GM13976 (cell line): ENCODE measurements at regions not wholly inside any gene's neighbourhood (a gene's known extent, or its start where the extent isn't known, plus 50 kb on each side); places are given as distances from the start of the nearest gene placed in this dataset.

ENCODE experiments used
- DNase-seq: peaks from one replicate; pipeline ENCODE4 v3.0.0; 2012; ENCODE audit warnings: low spot score
- CTCF ChIP-seq: IDR thresholded peaks from 2 replicates; pipeline ENCODE4 v1.5.1; 2012; ENCODE audit warnings: borderline replicate concordance, mild to moderate bottlenecking; ENCODE audit not compliant: insufficient read depth; ENCODE audit errors: extremely low read depth, missing control alignments, control extremely low read depth
- in situ Hi-C: fragments of 300-500 bp; cut with MboI; formaldehyde crosslinking; loops from one replicate; pipeline ENCODE4 v1.12.0; 2022; ENCODE audit warnings: low sequenced_read_pairs, mixed read lengths, inconsistent platforms; ENCODE audit not compliant: unreplicated experiment

GRCh38 chr12:116339062-116339461 is 61.6 kb upstream of the MED13L start:
- no peak for TF ChIP-seq CTCF
- DNase-seq, result no peak
- in situ Hi-C loops, result no loop called here

GRCh38 chr12:116339800-116340371 is 62.4 kb upstream of the MED13L start:
- no peak for TF ChIP-seq CTCF
- DNase-seq, result no peak
- in situ Hi-C loops, result no loop called here

GRCh38 chr12:116343331-116343884 is 65.9 kb upstream of the MED13L start:
- no peak for TF ChIP-seq CTCF
- no peak for DNase-seq
- in situ Hi-C loops, result no loop called here

- in situ Hi-C loops, result no loop called here
- no peak for TF ChIP-seq CTCF
- no peak for DNase-seq
These were observed 68.7 kb upstream of the MED13L start for GRCh38 chr12:116346222-116346621.

GRCh38 chr12:116346741-116347140 is 69.2 kb upstream of the MED13L start:
- in situ Hi-C loops, result no loop called here
- no peak for TF ChIP-seq CTCF
- no peak for DNase-seq

GRCh38 chr12:116347265-116347664 is 69.8 kb upstream of the MED13L start:
- DNase-seq, result no peak
- in situ Hi-C loops, result no loop called here
- no peak for TF ChIP-seq CTCF
